ENCODE measurements at regions not wholly inside any gene's neighbourhood (a gene's known extent, or its start where the extent isn't known, plus 50 kb on each side); places are given as distances from the start of the nearest gene placed in this dataset.
A peak's percentile ranks its signal among the peaks of the same experiment; 100 is the strongest.

DNA sequence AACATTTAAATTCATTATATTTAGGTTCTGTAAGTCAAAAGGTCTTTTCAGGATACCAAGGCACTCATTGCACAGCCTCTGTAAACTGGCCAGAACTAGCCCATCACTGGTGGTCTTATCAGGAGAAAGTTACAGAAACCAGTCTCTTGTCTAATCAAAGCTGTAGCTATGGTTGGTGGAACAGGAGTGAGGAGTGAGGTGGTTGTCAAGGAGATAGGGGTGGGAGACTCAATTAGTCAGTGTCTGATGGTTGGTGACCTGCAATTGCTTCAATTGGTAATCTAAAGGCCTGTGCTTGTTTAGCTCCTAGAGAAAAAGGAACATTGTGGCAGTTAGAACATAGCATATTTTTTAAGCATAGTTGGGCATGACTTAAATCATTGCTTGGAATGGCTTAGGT is 458.6 kb upstream of the CDH2 start:
- no peak for DNase-seq (ENCODE audit: low read depth in 3 of 3, low spot score in 2 of 3)

- no peak for DNase-seq (ENCODE audit: low read depth in 3 of 3, low spot score in 2 of 3)
Measured at GRCh38 chr18:28626756-28627155, 449.8 kb upstream of the CDH2 start.

DNA sequence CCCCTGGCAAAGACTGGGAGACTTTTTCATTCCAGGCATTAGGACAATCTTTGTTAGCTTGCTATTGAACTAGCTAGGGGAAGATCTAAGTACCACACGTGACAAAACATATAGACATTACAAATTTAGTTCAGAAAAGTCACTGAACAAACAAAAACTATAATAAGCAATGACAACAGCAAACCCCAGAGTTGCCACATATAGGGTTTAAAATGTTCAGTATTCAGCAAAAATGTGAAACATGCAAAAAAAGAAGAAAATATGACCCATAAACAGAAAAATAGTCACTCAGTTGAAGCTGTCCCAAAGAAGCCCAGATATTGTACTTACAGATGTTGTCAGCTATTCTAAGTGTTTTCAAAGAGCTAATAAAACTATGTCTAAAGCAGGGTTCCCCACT is 431.1 kb upstream of the CDH2 start:
- DNase-seq (ENCODE audit: low read depth in 3 of 3, low spot score in 2 of 3), result no peak

GRCh38 chr18:28606686-28607085 is 429.8 kb upstream of the CDH2 start:
- DNase-seq (ENCODE audit: low read depth in 3 of 3, low spot score in 2 of 3), result no peak

GRCh38 chr18:28602391-28602790 is 425.5 kb upstream of the CDH2 start:
- DNase-seq (ENCODE audit: low read depth in 3 of 3, low spot score in 2 of 3), result no peak

GRCh38 chr18:28594034-28594433 is 417.1 kb upstream of the CDH2 start:
- DNase-seq (ENCODE audit: low read depth in 3 of 3, low spot score in 2 of 3), result no peak

- DNase-seq (ENCODE audit: low read depth in 3 of 3, low spot score in 2 of 3), result no peak
Measured at GRCh38 chr18:28588884-28589549, 412.1 kb upstream of the CDH2 start.

DNA sequence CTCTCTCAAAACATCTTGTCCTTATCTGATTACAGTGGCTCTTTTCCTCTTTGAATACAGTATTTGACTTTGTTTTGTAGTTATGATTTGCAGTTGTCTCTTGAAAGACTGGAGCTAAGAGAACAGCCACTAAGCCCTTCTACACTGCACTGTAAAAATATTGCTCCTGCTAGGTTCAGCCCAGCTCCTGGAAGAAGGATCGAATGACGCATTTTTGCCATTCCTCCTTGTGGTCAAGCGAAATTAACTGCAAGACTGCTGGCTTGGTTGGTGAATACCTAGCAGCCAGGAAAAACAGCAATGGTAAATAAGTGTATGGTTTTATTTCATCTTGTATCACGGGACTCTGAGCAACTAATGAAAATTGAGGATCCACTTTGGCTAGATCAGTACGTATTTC is 407.8 kb upstream of the CDH2 start:
- DNase-seq (ENCODE audit: low read depth in 3 of 3, low spot score in 2 of 3), result peak in 2 of 3 donors; percentile 12 to 59

- DNase-seq (ENCODE audit: low read depth in 3 of 3, low spot score in 2 of 3), result no peak
Measured at GRCh38 chr18:28582724-28583123, 405.8 kb upstream of the CDH2 start.

- peak in 2 of 3 donors; percentile 7 to 16 for DNase-seq (ENCODE audit: low read depth in 3 of 3, low spot score in 2 of 3)
Measured at GRCh38 chr18:28581521-28582071, 404.7 kb upstream of the CDH2 start.

GRCh38 chr18:28576941-28577340 is 400.0 kb upstream of the CDH2 start:
- DNase-seq (ENCODE audit: low read depth in 3 of 3, low spot score in 2 of 3), result no peak

GRCh38 chr18:28575123-28575522 is 398.2 kb upstream of the CDH2 start:
- DNase-seq (ENCODE audit: low read depth in 3 of 3, low spot score in 2 of 3), result no peak

- no peak for DNase-seq (ENCODE audit: low read depth in 3 of 3, low spot score in 2 of 3)
Measured at GRCh38 chr18:28574175-28574574, 397.2 kb upstream of the CDH2 start.

GRCh38 chr18:28571929-28572328 is 395.0 kb upstream of the CDH2 start:
- no peak for DNase-seq (ENCODE audit: low read depth in 3 of 3, low spot score in 2 of 3)

DNA sequence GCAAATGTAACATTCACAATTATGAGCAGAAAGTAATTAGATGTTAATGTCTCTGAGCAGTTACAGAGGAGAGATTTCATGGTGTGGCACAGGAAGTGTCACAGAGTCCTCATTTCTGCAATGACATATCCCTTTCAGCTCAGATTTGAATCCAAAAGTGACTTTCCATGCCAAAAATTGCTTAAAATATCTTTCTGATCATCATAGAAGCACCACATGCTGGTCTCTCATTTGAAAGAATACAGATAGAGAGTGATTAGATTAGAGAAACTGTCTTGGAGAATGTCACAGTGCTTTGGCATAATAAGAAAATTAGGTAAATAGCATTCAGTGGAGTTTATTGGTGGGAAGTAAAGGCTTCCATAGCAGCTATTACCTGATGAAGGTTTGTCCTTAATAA is 383.4 kb upstream of the CDH2 start:
- no peak for DNase-seq (ENCODE audit: low read depth in 3 of 3, low spot score in 2 of 3)

GRCh38 chr18:28559511-28559910 is 382.6 kb upstream of the CDH2 start:
- no peak for DNase-seq (ENCODE audit: low read depth in 3 of 3, low spot score in 2 of 3)

GRCh38 chr18:28541934-28542333 is 365.0 kb upstream of the CDH2 start:
- DNase-seq (ENCODE audit: low read depth in 3 of 3, low spot score in 2 of 3), result no peak

DNA sequence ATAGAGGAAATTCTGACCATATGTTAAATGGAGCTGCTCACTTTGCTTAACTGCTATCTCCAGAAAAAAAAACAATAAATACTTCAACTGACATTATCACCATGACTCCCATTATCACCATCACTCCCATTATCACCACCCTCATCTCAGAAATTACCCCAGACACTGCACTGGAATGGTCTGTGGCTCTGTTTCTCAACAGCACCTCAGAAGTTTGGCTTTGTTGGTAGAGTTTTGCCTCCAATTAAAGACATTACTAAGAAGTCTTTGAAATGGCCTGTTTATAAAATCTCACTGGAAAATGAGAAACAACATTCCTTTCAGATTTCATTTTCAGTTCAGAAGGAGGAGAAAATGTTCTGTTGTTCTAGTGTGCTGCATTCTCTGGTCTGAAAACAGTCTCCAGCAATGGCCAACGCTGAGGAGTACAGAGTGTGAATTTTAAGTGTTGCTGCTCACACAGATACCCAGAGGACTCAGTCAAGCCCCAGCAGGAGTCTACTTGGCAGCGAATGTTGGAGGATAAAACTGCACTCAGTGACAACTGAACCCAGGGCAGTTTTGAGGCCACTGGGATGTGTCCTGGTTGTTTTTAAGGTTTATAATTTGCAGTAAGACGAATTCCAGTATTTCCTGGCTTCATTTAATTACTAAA is 364.5 kb upstream of the CDH2 start:
- DNase-seq (ENCODE audit: low read depth in 3 of 3, low spot score in 2 of 3), result no peak

GRCh38 chr18:28529644-28530043 is 352.7 kb upstream of the CDH2 start:
- no peak for DNase-seq (ENCODE audit: low read depth in 3 of 3, low spot score in 2 of 3)

GRCh38 chr18:28526196-28526595 is 349.3 kb upstream of the CDH2 start:
- DNase-seq (ENCODE audit: low read depth in 3 of 3, low spot score in 2 of 3), result no peak

- DNase-seq (ENCODE audit: low read depth in 3 of 3, low spot score in 2 of 3), result no peak
Measured at GRCh38 chr18:28523758-28524475, 347.0 kb upstream of the CDH2 start.

- no peak for DNase-seq (ENCODE audit: low read depth in 3 of 3, low spot score in 2 of 3)
Measured at GRCh38 chr18:28522236-28522635, 345.3 kb upstream of the CDH2 start.
